Fibroblast of lung (primary cell): ENCODE measurements at regions not wholly inside any gene's neighbourhood (a gene's known extent, or its start where the extent isn't known, plus 50 kb on each side); places are given as distances from the start of the nearest gene placed in this dataset.

ENCODE experiments used
- CTCF ChIP-seq, 2 donors: IDR thresholded peaks in 1 of 2; conservative IDR thresholded peaks in 1 of 2; 1 replicate in 1 of 2; 2 replicates in 1 of 2; pipeline ENCODE4 v1.5.1; 2011 to 2012; ENCODE audit warnings: low read length in 2 of 2, control low read depth in 1 of 2, inconsistent platforms in 1 of 2, low read depth in 1 of 2, mild to moderate bottlenecking in 1 of 2
- EZH2 ChIP-seq: IDR thresholded peaks from 2 replicates; pipeline ENCODE4 v1.5.1; 2012; ENCODE audit warnings: low read length, control low read depth, mild to moderate bottlenecking; ENCODE audit errors: missing control alignments

DNA sequence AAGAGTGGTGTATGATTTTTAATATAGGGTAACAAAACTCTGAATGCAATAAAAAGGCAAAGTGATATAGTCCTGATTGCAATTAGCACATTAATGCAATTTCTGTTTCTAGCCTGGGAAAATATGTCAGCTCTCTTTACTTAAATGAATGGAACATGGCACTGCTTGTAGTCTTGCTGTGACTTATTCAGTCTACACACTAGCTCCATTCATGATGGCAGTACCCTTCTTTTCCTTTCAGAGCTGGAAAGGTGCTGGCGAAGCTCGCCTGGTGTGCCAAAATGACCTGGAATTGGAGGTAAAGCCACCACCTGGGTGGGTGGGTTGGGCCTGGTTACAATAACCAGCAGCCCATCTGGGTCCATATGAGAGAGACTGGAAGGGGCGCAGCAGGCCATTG, 85.3 kb downstream of the ZNF365 start:
- TF ChIP-seq CTCF (conservative IDR thresholded peaks at IDR 0.05 in 1 of 2, IDR thresholded peaks at IDR 0.05 in 1 of 2; ENCODE audit: low read depth in 1 of 2, low read length in 2 of 2): no peak
- no peak for TF ChIP-seq EZH2
